A549 (cell line): ENCODE measurements at regions not wholly inside any gene's neighbourhood (a gene's known extent, or its start where the extent isn't known, plus 50 kb on each side); places are given as distances from the start of the nearest gene placed in this dataset.

Experiments
- CEBPB ChIP-seq, 2 experiments: fragments of >200 bp in 1 of 2; sonication (Bioruptor Twin) in 1 of 2; formaldehyde crosslinking in 1 of 2; IDR thresholded peaks; 2 replicates each; pipeline ENCODE4 v1.6.1; 2012 to 2016
- CTCF ChIP-seq: fragments of >200 bp; sonication (Bioruptor Twin); formaldehyde crosslinking; IDR thresholded peaks from 3 replicates; pipeline ENCODE4 v1.5.1; 2016
- MYC ChIP-seq: IDR thresholded peaks from 2 replicates; pipeline ENCODE4 v1.6.1; 2012; ENCODE audit warnings: mild to moderate bottlenecking, inconsistent platforms, low read length, improper control_type of control experiment, borderline replicate concordance
- REST ChIP-seq: fragments of 200-600 bp; sonication (generic); IDR thresholded peaks from 2 replicates; pipeline ENCODE4 v1.6.1; 2016; ENCODE audit warnings: antibody characterized with exemption, mild to moderate bottlenecking, moderate library complexity

GRCh38 chr1:172883844-172884243 lies 166.9 kb downstream of the TNFSF18 start:
- TF ChIP-seq MYC (no peak), REST (no peak), CTCF (no peak), CEBPB (IDR thresholded peaks at IDR 0.05) (no peak)
